ENCODE measurements at regions not wholly inside any gene's neighbourhood (a gene's known extent, or its start where the extent isn't known, plus 50 kb on each side); places are given as distances from the start of the nearest gene placed in this dataset.

- TF ChIP-seq ZBTB7A (IDR thresholded peaks at IDR 0.05; ENCODE audit: borderline replicate concordance, control insufficient read depth, low read depth, low read length): no peak
- TF ChIP-seq HMG20B (CRISPR knock-in tag; IDR thresholded peaks at IDR 0.05): no peak
- no peak for TF ChIP-seq GATAD2A (IDR thresholded peaks at IDR 0.05)
- TF ChIP-seq CTCF (IDR thresholded peaks at IDR 0.05 in 2 of 3, conservative IDR thresholded peaks at IDR 0.05 in 1 of 3; ENCODE audit: insufficient read depth in 2 of 3, low read depth in 1 of 3, low read length in 3 of 3): no peak
- no peak for TF ChIP-seq HNRNPH1 (optimal IDR thresholded peaks at IDR 0.05; ENCODE audit: low read depth, low read length)
- TF ChIP-seq ZNF785 (CRISPR knock-in tag; IDR thresholded peaks at IDR 0.05): no peak
- no peak for TF ChIP-seq HBP1 (CRISPR knock-in tag; IDR thresholded peaks at IDR 0.05)
- no peak for TF ChIP-seq TAF15 (IDR thresholded peaks at IDR 0.05; ENCODE audit: low read depth, low read length)
- TF ChIP-seq ADNP (tag; IDR thresholded peaks at IDR 0.05): no peak
- TF ChIP-seq ZBED1 (IDR thresholded peaks at IDR 0.05): no peak
These were observed 215.7 kb upstream of the TMC3 start for GRCh38 chr15:81589671-81590070.
